GM12891 (cell line): ENCODE measurements at regions not wholly inside any gene's neighbourhood (a gene's known extent, or its start where the extent isn't known, plus 50 kb on each side); places are given as distances from the start of the nearest gene placed in this dataset.
"Not testable (repeated sequence)": the region's sequence is repeated elsewhere in the genome, so short reads cannot be mapped to it uniquely, and the experiment has no call there.

Experiments
- DNase-seq: peaks from one replicate; pipeline ENCODE4 v3.0.0; 2011; ENCODE audit warnings: low spot score; ENCODE audit not compliant: insufficient read length
- FAIRE-seq: peaks from 2 replicates; lab custom pipeline; 2011; peaks lifted over from hg19 to GRCh38; lab: Jason Lieb, UNC
- PAX5 ChIP-seq: IDR thresholded peaks from 2 replicates; pipeline ENCODE4 v1.6.1; 2011; ENCODE audit warnings: low read length, moderate library complexity, mild to moderate bottlenecking; ENCODE audit not compliant: insufficient read depth, severe bottlenecking
- POLR2A ChIP-seq: IDR thresholded peaks from 2 replicates; pipeline ENCODE4 v1.6.1; 2011; ENCODE audit warnings: low read depth, low read length, control low read depth
- POLR2AphosphoS5 ChIP-seq: IDR thresholded peaks from 2 replicates; pipeline ENCODE4 v1.6.1; 2011; ENCODE audit warnings: low read depth, low read length, control low read depth
- POU2F2 ChIP-seq: IDR thresholded peaks from 2 replicates; pipeline ENCODE4 v1.6.1; 2011; ENCODE audit warnings: low read depth, mild to moderate bottlenecking, control low read depth, low read length, moderate library complexity
- SPI1 ChIP-seq: IDR thresholded peaks from 2 replicates; pipeline ENCODE4 v1.6.1; 2011; ENCODE audit warnings: low read depth, low read length, control low read depth
- TAF1 ChIP-seq: IDR thresholded peaks from 2 replicates; pipeline ENCODE4 v1.6.1; 2011; ENCODE audit warnings: low read depth, low read length, control low read depth

GRCh38 chr9:31389075-31389474, 995.4 kb upstream of the ACO1 start:
- TF ChIP-seq TAF1 = no peak
- TF ChIP-seq PAX5 = no peak
- TF ChIP-seq POLR2AphosphoS5 = no peak
- TF ChIP-seq POU2F2 = no peak
- no peak for TF ChIP-seq POLR2A
- no peak for TF ChIP-seq SPI1
- FAIRE-seq (no peak), DNase-seq (no peak)

DNA sequence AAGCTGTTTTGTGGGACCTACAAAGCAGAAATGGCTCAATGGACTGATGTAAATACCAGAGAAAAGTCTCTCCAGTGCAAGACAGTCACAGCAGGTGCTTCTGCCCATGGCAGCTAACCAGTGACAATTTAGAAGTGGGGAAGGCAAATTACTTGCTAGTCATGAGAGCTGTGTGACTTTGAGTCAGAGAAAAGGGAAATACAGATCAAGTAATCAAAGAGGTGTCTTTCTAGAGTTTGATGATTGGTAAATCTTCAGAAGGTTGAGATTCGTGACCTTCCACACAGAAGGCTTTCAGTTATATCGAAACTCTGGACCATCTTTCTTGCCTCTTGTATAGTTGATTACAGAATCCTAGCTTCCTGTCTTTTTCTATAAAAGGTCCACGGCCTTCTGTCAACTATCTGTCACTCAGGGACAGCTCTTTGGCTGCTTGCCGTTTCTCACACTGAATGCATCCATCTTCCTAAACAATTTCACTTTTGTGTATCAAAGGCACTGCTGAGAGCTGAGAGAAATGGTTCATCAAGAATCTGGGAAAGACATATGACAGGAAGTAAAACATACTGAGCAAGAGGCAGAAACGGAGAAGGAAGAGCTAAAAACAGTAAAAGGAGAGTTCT, 993.9 kb upstream of the ACO1 start:
- FAIRE-seq (peak; percentile 9), DNase-seq (no peak)
- no peak for TF ChIP-seq TAF1
- TF ChIP-seq POLR2AphosphoS5 = no peak

GRCh38 chr9:31393240-31393639, 991.2 kb upstream of the ACO1 start:
- FAIRE-seq = no peak
- DNase-seq = no peak
- no peak for TF ChIP-seq POU2F2
- TF ChIP-seq PAX5 = no peak
- no peak for TF ChIP-seq POLR2A
- TF ChIP-seq TAF1 = no peak
- TF ChIP-seq SPI1 = no peak
- TF ChIP-seq POLR2AphosphoS5 = no peak

DNA sequence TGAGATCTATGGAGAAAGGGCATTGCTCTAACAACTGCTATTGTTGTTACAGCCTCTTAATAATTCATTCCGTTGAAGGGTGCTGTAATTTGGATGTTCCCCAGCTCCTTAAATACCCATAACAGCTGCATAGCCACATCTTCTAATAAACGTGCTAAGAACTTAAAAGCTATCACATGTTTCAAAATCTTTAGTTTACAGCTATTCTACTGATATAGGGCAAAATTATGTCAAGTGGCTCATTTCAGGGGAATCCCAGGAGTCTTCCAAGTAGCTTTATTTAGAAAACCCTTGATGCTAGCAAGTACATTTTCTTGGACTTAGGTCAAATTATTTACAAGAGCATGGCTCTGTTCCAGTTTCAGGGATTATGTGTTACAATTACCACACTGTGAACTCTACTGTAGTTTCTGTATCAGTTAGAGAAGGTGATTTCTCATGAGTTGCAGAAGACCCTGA, 990.4 kb upstream of the ACO1 start:
- TF ChIP-seq TAF1 (no peak), POLR2AphosphoS5 (no peak), PAX5 (no peak), POLR2A (no peak), POU2F2 (no peak), SPI1 (no peak)
- DNase-seq (no peak), FAIRE-seq (no peak)

GRCh38 chr9:31412081-31412480, 972.4 kb upstream of the ACO1 start:
- TF ChIP-seq PAX5 = no peak
- no peak for TF ChIP-seq TAF1
- TF ChIP-seq POU2F2 = no peak
- no peak for DNase-seq
- FAIRE-seq = no peak

DNA sequence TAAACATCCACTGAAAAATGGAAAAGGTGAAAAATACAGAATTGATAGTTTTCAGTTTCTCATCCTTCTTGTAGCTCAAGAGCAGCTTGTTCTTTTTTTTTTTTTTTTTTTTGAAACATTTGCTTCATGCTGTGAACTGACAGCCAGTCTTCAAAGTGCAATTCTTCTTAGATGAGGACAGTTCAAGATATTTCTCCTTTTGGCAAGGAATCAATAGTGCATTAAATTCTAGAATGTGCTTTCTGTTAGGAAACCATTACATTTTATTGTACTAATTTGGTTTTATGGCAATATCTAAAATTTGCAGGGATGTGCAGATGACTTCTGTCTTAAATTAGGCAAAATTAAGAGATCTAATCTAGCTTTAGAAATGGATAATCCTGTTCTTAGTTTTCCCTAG, 969.3 kb upstream of the ACO1 start:
- FAIRE-seq = no peak
- TF ChIP-seq PAX5 (no peak), POLR2AphosphoS5 (no peak), POU2F2 (no peak), TAF1 (no peak), SPI1 (no peak), POLR2A (no peak)
- DNase-seq = no peak

DNA sequence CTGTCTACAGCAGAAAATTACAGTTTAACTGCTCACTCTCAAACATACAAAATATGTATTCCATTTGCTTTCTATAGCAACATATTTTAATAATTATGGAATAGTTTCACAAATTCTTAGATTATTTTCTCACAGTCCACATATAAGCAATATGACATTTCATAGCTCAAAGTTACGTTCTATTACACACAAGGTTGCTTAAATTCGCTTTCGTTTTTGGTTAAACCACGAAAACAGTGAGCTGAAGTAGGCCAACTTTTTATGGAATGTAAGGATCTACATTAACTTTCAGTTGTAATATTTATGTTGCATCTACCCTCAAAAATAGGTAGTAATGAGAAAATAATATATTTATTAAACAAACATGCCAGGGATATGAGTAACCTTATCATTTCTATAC, 966.0 kb upstream of the ACO1 start:
- DNase-seq (no peak), FAIRE-seq (no peak)
- TF ChIP-seq PAX5 (no peak), POU2F2 (no peak), POLR2A (no peak), POLR2AphosphoS5 (no peak)

- not testable (repeated sequence) for FAIRE-seq, DNase-seq
These were observed 940.6 kb upstream of the ACO1 start for GRCh38 chr9:31443630-31444457.

GRCh38 chr9:31445357-31445756, 939.1 kb upstream of the ACO1 start:
- DNase-seq = no peak
- TF ChIP-seq SPI1 (no peak), POU2F2 (no peak), POLR2A (no peak), PAX5 (no peak), POLR2AphosphoS5 (no peak), TAF1 (no peak)
- no peak for FAIRE-seq

DNA sequence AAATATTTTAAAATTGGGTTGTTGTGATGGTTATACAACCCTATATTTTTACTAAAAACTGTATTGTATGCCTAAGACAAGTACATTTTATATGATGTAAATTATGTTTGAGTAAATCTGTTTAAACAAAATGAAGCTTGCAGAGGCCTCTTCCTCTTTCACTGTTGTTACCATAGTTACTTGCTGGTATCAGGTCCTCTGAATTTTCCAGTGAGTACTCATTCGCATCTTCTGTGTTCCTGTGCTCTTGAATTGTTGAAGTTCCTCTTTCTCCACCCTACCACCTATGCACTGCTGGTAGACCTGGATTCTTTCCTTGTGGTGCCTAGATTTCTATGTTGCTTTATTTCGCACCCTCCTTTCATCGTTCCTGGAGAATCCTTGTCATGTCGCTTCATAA, 938.5 kb upstream of the ACO1 start:
- DNase-seq = peak; percentile 1
- TF ChIP-seq SPI1 (peak; percentile 85), PAX5 (no peak), POLR2AphosphoS5 (no peak), TAF1 (no peak), POLR2A (no peak)
- FAIRE-seq = peak; percentile 13
